VCaP (cell line): ENCODE measurements at regions not wholly inside any gene's neighbourhood (a gene's known extent, or its start where the extent isn't known, plus 50 kb on each side); places are given as distances from the start of the nearest gene placed in this dataset.

Experiments used
- H3K27ac ChIP-seq: fragments of 450-650 bp; 2 replicates; pipeline ENCODE4 v1.5.1; 2017
- TF ChIP-seq, protein P1 (sequence below): fragments of 450-650 bp; conservative IDR thresholded peaks from 2 replicates; pipeline ENCODE4 v1.5.1; 2017; ENCODE audit warnings: mild to moderate bottlenecking, moderate library complexity

DNA sequence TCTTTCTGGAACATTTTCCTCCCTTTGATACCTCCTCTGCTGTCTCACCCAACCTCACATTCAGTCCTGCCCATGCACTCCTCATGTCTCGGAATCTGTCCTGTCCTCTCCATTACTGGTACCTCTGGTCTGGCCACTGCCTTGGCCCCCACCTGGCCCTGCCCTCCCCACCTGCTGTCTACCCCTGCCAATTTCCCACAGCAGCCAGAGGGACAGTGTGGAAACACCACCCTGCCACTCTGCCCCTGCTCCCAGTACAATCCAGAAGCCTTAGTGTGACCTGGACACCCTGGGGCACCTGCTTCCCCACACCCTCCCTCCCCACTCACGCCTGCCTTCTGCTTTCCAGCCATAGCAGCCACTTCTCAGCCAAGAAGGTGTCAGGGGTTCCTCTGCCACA is 534.4 kb downstream of the MATN1 start:
- TF ChIP-seq, protein P1, sequence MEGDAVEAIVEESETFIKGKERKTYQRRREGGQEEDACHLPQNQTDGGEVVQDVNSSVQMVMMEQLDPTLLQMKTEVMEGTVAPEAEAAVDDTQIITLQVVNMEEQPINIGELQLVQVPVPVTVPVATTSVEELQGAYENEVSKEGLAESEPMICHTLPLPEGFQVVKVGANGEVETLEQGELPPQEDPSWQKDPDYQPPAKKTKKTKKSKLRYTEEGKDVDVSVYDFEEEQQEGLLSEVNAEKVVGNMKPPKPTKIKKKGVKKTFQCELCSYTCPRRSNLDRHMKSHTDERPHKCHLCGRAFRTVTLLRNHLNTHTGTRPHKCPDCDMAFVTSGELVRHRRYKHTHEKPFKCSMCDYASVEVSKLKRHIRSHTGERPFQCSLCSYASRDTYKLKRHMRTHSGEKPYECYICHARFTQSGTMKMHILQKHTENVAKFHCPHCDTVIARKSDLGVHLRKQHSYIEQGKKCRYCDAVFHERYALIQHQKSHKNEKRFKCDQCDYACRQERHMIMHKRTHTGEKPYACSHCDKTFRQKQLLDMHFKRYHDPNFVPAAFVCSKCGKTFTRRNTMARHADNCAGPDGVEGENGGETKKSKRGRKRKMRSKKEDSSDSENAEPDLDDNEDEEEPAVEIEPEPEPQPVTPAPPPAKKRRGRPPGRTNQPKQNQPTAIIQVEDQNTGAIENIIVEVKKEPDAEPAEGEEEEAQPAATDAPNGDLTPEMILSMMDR: no peak
- H3K27ac ChIP-seq: no peak overlapping the region

DNA sequence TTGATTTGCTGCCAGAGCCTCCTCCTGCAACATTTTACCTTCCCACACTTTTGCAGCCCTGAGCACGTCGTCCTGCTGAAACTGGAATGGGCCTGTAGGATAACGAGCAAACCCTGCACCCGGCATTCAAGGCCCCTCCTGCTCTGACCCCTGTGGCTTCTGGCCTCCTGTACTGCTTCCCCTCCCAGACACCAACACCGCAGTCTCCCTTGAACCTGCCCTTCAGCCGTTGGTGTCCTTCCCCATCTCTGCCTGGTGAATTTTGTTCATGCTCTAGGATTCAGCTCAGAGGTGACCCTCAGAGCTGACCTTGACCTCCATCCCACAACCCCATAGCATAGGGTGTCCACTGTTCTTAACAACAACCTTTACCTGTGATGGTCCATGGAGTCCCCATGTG is 535.1 kb downstream of the MATN1 start:
- no peak overlapping the region for H3K27ac ChIP-seq
- TF ChIP-seq, protein P1: no peak

DNA sequence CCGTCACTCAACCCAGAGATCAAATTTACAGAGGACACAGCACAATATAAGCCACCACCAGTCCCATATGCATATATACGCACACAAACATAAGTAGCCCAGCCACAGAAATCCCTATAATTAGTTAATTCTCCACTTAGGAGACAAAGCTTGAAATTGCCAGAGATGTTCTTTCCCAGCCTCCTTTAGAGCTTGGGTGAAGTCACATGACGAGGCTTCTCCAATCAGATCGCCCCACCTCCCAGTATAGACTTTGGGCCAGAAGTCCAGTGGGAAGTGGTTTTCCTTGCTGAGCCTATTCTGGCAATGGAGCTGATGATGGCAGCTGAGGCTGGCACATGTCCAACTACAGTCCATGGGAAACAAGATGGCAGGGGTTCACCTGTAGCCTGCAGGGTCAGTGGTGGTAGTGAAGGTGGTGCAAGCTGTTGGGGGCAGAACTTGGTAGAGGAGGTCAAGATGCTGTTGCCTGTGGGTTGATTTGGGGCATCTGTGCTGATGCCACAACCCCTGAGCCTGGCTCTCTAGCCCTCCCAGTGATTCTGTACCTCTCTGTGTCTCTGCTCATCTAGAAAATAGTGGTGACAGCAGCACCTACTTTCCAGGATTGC is 535.9 kb downstream of the MATN1 start:
- TF ChIP-seq, protein P1: no peak
- no peak overlapping the region for H3K27ac ChIP-seq

DNA sequence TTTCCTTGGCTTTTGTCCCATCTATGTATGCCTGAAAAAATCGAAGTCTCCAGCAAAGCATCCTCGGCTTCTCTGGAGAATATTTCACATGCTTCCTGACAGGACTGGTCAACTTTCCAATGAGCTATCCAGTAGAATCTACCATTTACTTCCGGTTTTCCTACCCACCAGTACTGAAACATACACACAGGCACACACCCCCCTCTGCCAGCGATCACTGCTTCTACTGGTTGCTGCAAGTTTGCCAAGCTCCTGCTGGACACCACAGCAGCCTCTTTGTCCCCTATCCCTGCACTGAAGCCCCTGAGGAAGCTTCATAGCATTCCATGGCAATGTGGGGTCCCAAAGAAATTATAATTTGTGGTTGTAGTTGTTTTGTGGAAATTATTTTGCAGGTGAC is 536.8 kb downstream of the MATN1 start:
- TF ChIP-seq, protein P1: no peak
- no peak overlapping the region for H3K27ac ChIP-seq

DNA sequence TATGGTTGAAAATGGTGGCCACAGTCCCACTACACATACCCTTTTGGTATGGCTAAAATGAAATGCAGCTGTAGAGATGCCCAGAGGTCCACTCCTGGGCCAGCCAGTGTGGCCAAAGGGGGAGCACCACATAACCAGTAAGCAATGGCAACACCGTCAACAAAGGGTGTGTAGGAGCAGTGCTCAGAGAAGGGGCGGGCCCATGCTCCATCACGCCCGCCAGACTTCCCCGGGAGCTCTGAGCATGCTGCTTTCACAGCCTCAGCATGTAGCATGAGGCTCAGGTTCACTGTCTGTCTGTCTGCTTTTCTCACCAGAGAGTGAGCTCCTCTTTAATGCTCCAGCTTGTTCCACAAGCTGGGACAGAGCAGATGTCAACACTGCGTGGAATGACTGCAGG is 537.6 kb downstream of the MATN1 start:
- TF ChIP-seq, protein P1: no peak
- H3K27ac ChIP-seq: no peak overlapping the region

DNA sequence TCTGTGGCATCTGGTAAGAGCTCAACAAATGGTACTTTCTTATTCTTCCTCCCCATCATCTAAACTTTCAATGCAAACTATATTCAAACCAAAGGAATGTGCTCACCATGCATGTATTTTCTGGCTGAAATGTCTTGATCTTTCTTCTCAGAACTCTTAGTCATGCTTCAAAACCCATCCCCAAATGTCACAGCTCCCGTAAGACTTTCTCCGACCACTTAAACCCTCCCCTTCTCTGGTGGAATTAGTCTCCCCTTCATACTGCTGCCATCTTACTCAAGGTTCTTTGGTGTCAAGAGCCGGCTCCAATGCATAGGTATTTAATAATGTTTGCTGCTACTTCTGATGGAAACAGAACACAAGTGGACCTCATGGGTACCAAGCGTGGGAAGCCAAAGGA is 538.1 kb downstream of the MATN1 start:
- no peak overlapping the region for H3K27ac ChIP-seq
- TF ChIP-seq, protein P1: no peak

DNA sequence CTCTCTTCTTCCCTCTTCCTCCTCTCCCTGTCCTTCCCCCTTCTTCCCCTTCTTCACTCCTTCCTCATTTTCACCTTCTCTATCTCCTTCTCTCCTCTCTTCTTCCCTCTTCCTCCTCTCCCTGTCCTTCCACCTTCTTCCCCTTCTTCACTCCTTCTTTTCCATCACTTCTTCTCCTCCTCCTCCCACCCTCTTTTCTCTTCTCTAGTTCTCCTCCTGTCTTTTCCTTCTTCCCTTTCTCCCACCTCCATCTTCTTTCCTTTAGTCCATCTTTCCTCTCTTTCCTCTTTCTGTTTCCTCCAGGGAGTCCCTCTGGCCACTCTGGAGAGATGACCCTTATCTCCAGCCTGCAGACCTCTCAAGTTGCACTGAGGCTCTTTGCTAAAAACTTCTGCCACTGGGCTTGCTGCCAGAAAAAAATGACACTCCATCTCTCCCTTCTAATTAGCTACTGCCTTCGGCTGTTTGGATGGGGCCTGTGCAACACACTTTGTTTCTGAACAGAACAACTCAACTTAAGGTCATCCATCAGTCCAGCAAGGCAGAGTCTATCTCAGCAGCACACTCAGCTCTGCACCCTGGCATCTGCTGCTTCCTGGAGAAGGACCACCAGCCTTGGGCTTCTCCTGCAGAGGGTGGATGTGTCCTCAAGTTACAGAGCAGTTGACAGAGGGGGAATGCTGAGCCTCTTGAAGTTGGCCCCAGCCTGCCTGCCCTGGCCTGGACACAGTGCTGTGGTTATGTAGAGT is 538.8 kb downstream of the MATN1 start:
- no peak overlapping the region for H3K27ac ChIP-seq
- TF ChIP-seq, protein P1: no peak
